ENCODE measurements at regions not wholly inside any gene's neighbourhood (a gene's known extent, or its start where the extent isn't known, plus 50 kb on each side); places are given as distances from the start of the nearest gene placed in this dataset.

DNA sequence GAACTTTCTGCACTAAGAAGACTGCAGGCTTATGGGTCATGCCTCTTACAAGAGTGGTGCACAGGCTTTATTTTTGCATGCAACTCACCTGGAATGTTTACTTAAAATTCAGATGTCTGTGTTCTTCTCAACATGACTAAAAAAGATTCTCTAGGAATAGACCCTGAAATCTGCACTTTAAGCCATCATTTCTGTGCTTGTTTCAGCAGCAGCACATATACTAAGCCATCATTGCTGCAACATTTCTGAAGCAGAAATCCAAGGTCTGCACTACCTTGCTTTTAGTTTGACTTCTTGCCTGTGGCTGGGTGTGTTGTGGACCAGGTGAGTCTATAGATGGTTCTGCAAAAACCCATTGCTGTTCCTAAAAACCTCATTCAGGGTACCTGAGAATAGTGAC is 156.8 kb downstream of the CEP120 start:
- TF ChIP-seq GATA2 (IDR thresholded peaks at IDR 0.05; ENCODE audit: low read depth, low read length) (no peak), GATA3 (IDR thresholded peaks at IDR 0.05; ENCODE audit: low read depth, low read length) (no peak)

All from SH-SY5Y (cell line).